A549 (cell line): ENCODE measurements at regions not wholly inside any gene's neighbourhood (a gene's known extent, or its start where the extent isn't known, plus 50 kb on each side); places are given as distances from the start of the nearest gene placed in this dataset.
"Not testable (repeated sequence)": the region's sequence is repeated elsewhere in the genome, so short reads cannot be mapped to it uniquely, and the experiment has no call there.

Experiments
- ATAC-seq, 2 experiments: fragments of 200-7000 bp in 1 of 2; fragments of >200 bp in 1 of 2; cut with Nextera tagmentation in 1 of 2; cut with Tn5 transposase in 1 of 2; 3 replicates each; pipeline versions ENCODE4 v1.8.0 to v1.9.1; 2018 to 2020; ENCODE audit warnings: mild to moderate bottlenecking in 1 of 2, moderate library complexity in 1 of 2
- CTCF ChIA-PET: fragments of 300-600 bp; sonication (Branson Sonifier 250); formaldehyde crosslinking; extraction: SDS; loops from one replicate; lab custom pipeline; 2021; ENCODE audit warnings: antibody characterized with exemption, inconsistent platforms; lab: Yijun Ruan, JAX
- POLR2A ChIA-PET: fragments of 350-600 bp; formaldehyde crosslinking; extraction: SDS; loops from one replicate; lab custom pipeline; 2021; ENCODE audit warnings: antibody characterized with exemption, inconsistent platforms; lab: Yijun Ruan, JAX
- DNase-seq, 2 experiments: peaks; one replicate each; pipeline versions ENCODE4 v3.0.0 to v3.0.0-alpha.2; 2011 to 2016; ENCODE audit warnings: low read depth in 1 of 2, low spot score in 1 of 2
- FAIRE-seq: peaks from 2 replicates; lab custom pipeline; 2011; peaks lifted over from hg19 to GRCh38; lab: Jason Lieb, UNC
- H3K27ac ChIP-seq, 2 experiments: fragments of >200 bp; sonication (Bioruptor Twin); formaldehyde crosslinking; 3 replicates each; pipeline ENCODE4 v1.5.1; 2016 to 2017
- H3K4me1 ChIP-seq: fragments of >200 bp; sonication (Bioruptor Twin); formaldehyde crosslinking; 3 replicates; pipeline ENCODE4 v1.6.1; 2016
- H3K4me2 ChIP-seq: fragments of >200 bp; sonication (Bioruptor Twin); formaldehyde crosslinking; 3 replicates; pipeline ENCODE4 v1.6.1; 2016
- H3K4me3 ChIP-seq: fragments of >200 bp; sonication (Bioruptor Twin); formaldehyde crosslinking; 3 replicates; pipeline ENCODE4 v1.5.1; 2016
- H3K9me3 ChIP-seq: fragments of >200 bp; sonication (Bioruptor Twin); formaldehyde crosslinking; 3 replicates; pipeline ENCODE4 v1.6.1; 2016
- CBX2 ChIP-seq: fragments of 200-600 bp; sonication (generic); IDR thresholded peaks from 2 replicates; pipeline ENCODE4 v1.6.1; 2016; ENCODE audit warnings: low read depth, mild to moderate bottlenecking, borderline replicate concordance
- CEBPB ChIP-seq, 2 experiments: fragments of >200 bp in 1 of 2; sonication (Bioruptor Twin) in 1 of 2; formaldehyde crosslinking in 1 of 2; IDR thresholded peaks; 2 replicates each; pipeline ENCODE4 v1.6.1; 2012 to 2016
- ELK1 ChIP-seq: fragments of 150-350 bp; IDR thresholded peaks from 2 replicates; pipeline ENCODE4 v1.6.1; 2014; ENCODE audit warnings: low read depth, mild to moderate bottlenecking, low read length
- FOSL2 ChIP-seq, 2 experiments: fragments of 450-650 bp in 1 of 2; fragments of >200 bp in 1 of 2; sonication (Bioruptor Twin) in 1 of 2; formaldehyde crosslinking; IDR thresholded peaks; 2 replicates each; pipeline versions ENCODE4 v1.5.0 to v1.6.1; 2016 to 2020; ENCODE audit warnings: mild to moderate bottlenecking in 1 of 2, moderate library complexity in 1 of 2
- FOXS1 ChIP-seq: fragments of 250-450 bp; sonication (Bioruptor Pico); IDR thresholded peaks from 2 replicates; pipeline ENCODE4 v1.5.0; 2020; ENCODE audit warnings: mild to moderate bottlenecking, moderate library complexity
- HEYL ChIP-seq: fragments of 250-450 bp; sonication (Bioruptor Pico); IDR thresholded peaks from 2 replicates; pipeline ENCODE4 v1.8.0; 2021; ENCODE audit warnings: mild to moderate bottlenecking, moderate library complexity
- HOXB13 ChIP-seq: fragments of 250-450 bp; sonication (Bioruptor Pico); IDR thresholded peaks from 2 replicates; pipeline ENCODE4 v1.5.0; 2020; ENCODE audit warnings: low read depth, mild to moderate bottlenecking, moderate library complexity
- HOXB5 ChIP-seq: fragments of 250-450 bp; sonication (Bioruptor Pico); IDR thresholded peaks from 2 replicates; pipeline ENCODE4 v1.5.0; 2020; ENCODE audit warnings: mild to moderate bottlenecking, moderate library complexity
- MAFK ChIP-seq: fragments of 450-650 bp; IDR thresholded peaks from 2 replicates; pipeline ENCODE4 v1.6.1; 2014; ENCODE audit not compliant: partially characterized antibody
- MYC ChIP-seq: IDR thresholded peaks from 2 replicates; pipeline ENCODE4 v1.6.1; 2012; ENCODE audit warnings: mild to moderate bottlenecking, inconsistent platforms, low read length, improper control_type of control experiment, borderline replicate concordance
- PBX3 ChIP-seq: IDR thresholded peaks from 2 replicates; pipeline ENCODE4 v1.6.1; 2012
- POLR2A ChIP-seq: IDR thresholded peaks from 2 replicates; pipeline ENCODE4 v1.6.1; 2012; ENCODE audit warnings: mild to moderate bottlenecking, low read length
- POLR2AphosphoS2 ChIP-seq: conservative IDR thresholded peaks from 2 replicates; pipeline ENCODE4 v1.6.1; 2012; ENCODE audit warnings: low read length, improper control_type of control experiment, inconsistent platforms
- RCOR1 ChIP-seq: fragments of 150-350 bp; IDR thresholded peaks from 2 replicates; pipeline ENCODE4 v1.6.1; 2014; ENCODE audit warnings: antibody characterized with exemption, low read length, low read depth
- REST ChIP-seq: fragments of 200-600 bp; sonication (generic); IDR thresholded peaks from 2 replicates; pipeline ENCODE4 v1.6.1; 2016; ENCODE audit warnings: antibody characterized with exemption, mild to moderate bottlenecking, moderate library complexity
- RFX5 ChIP-seq: fragments of 450-650 bp; IDR thresholded peaks from 2 replicates; pipeline ENCODE4 v1.7.1; 2014; ENCODE audit warnings: antibody characterized with exemption, mild to moderate bottlenecking, moderate library complexity
- TFCP2L1 ChIP-seq: fragments of 250-450 bp; sonication (Bioruptor Pico); IDR thresholded peaks from 2 replicates; pipeline ENCODE4 v1.5.0; 2021; ENCODE audit warnings: mild to moderate bottlenecking
- ZSCAN20 ChIP-seq: fragments of 250-450 bp; sonication (Bioruptor Pico); IDR thresholded peaks from 2 replicates; pipeline ENCODE4 v1.8.0; 2022; ENCODE audit warnings: mild to moderate bottlenecking, moderate library complexity
- WGBS: methylation state at CpG from one replicate; pipeline ENCODE4 v1.1.6; 2017; ENCODE audit errors: missing lambda C conversion rate; 5-methylcytosine and 5-hydroxymethylcytosine counted together

GRCh38 chr1:192884241-192884640, 75.4 kb downstream of the RGS2 start:
- Histone ChIP-seq H3K4me2 (no peak overlapping the region), H3K27ac (no peak overlapping the region), H3K9me3 (no peaks in the 10 kb centered on the region), H3K4me1 (no peaks in the 10 kb centered on the region), H3K4me3 (no peak overlapping the region)
- no peak for TF ChIP-seq HOXB13 (CRISPR knock-in tag)
- TF ChIP-seq PBX3 = no peak
- TF ChIP-seq HOXB5 (CRISPR knock-in tag) = no peak
- no peak for TF ChIP-seq POLR2A
- no peak for TF ChIP-seq HEYL (CRISPR knock-in tag)
- TF ChIP-seq RCOR1 = no peak
- no peak for TF ChIP-seq ZSCAN20
- TF ChIP-seq CBX2 = no peak
- CTCF ChIA-PET = no interaction called here
- WGBS = 64% methylated on average over 5 of the region's 5 CpGs
- FAIRE-seq = no peak
- DNase-seq = no peak
- no peak for ATAC-seq
- POLR2A ChIA-PET = no interaction called here

GRCh38 chr1:192885387-192885786, 76.5 kb downstream of the RGS2 start:
- H3K4me3 ChIP-seq, ATAC-seq, POLR2A ChIA-PET, H3K27ac ChIP-seq, CTCF ChIA-PET, H3K9me3 ChIP-seq, DNase-seq, H3K4me2 ChIP-seq, H3K4me1 ChIP-seq, FAIRE-seq: not testable (repeated sequence)
- 79% methylated on average over 3 of the region's 3 CpGs for WGBS

- H3K9me3 ChIP-seq = no peaks in the 10 kb centered on the region
- TF ChIP-seq TFCP2L1 (no peak), FOSL2 (IDR thresholded peaks at IDR 0.05) (no peak), FOSL2 (CRISPR knock-in tag; IDR thresholded peaks at IDR 0.05) (no peak), ELK1 (no peak), MYC (no peak), CEBPB (IDR thresholded peaks at IDR 0.05) (no peak), FOXS1 (no peak), MAFK (no peak), REST (no peak), RFX5 (no peak), POLR2A (no peak), POLR2AphosphoS2 (no peak)
- WGBS = 81% methylated on average over 4 of the region's 4 CpGs
- DNase-seq = no peak
- no peak for ATAC-seq
- H3K4me2 ChIP-seq = no peak overlapping the region
- no peaks in the 10 kb centered on the region for H3K4me1 ChIP-seq
- ChIA-PET POLR2A (no interaction called here), CTCF (no interaction called here)
- no peak overlapping the region for H3K4me3 ChIP-seq
- FAIRE-seq = no peak
- H3K27ac ChIP-seq = no peak overlapping the region
These were observed 78.6 kb downstream of the RGS2 start for GRCh38 chr1:192887426-192887825.
